HG03460 (cell line): ENCODE measurements at regions not wholly inside any gene's neighbourhood (a gene's known extent, or its start where the extent isn't known, plus 50 kb on each side); places are given as distances from the start of the nearest gene placed in this dataset.

Experiments used
- ATAC-seq: cut with Tn5 transposase; IDR thresholded peaks from one replicate; pipeline ENCODE4 v1.9.1; 2021; ENCODE audit not compliant: unreplicated experiment

- ATAC-seq = no peak
Observed at GRCh38 chr9:85430659-85431338, 311.0 kb downstream of the AGTPBP1 start.

DNA sequence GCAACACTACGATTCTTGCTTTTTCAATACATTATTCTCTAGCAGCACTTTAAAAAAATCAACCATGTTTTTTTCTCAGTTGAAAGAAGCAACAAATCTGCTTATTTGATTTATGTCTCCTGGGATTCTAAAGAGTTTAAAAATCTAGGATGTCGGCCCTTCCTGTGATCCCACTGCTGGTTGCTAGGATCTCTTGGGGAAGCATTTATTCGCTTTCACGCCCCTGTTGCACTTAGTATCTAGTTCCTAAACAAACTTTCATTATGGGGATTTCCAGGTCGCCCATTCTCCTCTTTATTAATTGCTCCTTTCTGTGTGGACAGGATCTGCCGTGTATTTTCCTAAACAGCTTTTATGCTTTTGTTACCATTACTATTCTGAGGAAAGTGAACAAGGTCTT lies 313.5 kb downstream of the AGTPBP1 start:
- ATAC-seq = no peak

DNA sequence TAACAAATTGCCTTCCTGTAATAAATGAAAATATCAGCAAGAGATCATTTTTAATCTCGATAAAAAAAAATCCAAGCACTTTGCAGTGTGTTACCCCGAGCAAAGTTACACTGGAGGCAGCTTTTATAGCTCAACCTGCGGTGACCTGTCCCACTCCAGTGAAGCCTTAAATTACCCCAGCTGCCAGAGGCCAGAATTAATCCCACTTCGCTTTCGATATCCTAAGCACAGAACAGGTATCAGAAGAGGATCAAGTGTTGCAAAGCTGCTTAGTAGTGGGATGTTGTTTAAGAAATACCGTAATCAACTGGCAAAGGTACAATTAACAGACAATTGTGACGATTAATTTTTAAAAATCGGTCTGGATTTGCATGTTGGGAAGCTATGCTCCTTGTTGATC lies 314.0 kb downstream of the AGTPBP1 start:
- ATAC-seq = no peak

- ATAC-seq = no peak
Observed at GRCh38 chr9:85425153-85425611, 316.6 kb downstream of the AGTPBP1 start.

- no peak for ATAC-seq
Observed at GRCh38 chr9:85423422-85423821, 318.3 kb downstream of the AGTPBP1 start.

DNA sequence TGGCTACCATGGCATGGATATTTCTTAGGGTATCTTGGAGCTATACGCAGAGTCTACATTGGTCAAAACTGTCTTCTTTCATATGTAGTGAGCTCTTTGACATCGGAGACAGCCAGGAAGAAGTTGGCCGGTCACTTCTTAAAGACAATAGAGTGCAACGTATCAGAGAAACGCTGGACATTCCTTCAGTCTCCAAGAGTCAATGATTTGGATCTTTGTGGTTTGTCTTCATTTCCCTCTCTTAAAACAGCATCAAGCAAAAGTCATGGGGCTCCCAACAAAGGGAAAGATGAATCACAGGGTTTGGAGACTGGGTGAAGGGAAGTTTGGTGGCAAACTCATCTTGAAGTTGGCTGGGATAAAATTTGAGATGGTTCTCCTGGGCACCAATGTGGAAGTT lies 320.1 kb downstream of the AGTPBP1 start:
- no peak for ATAC-seq

DNA sequence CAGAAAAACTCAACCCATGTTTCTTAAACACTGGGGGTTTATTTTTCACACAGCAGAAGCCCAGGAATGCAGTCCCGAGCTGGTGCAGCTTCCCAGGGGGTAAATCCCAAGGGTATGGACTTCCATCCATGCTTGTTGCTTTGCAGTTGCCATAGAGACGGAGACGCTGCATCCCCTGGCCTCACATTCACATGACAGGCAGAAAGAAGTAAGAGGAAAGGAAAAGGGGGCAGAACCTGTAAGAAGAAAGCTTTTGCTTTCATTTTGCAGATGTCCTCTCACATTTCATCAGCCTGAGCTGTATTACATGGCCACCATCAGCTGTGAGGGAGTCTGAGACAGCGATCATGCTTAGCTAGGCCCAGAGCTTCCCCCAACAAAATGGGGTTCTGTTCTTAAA lies 321.0 kb downstream of the AGTPBP1 start:
- no peak for ATAC-seq

DNA sequence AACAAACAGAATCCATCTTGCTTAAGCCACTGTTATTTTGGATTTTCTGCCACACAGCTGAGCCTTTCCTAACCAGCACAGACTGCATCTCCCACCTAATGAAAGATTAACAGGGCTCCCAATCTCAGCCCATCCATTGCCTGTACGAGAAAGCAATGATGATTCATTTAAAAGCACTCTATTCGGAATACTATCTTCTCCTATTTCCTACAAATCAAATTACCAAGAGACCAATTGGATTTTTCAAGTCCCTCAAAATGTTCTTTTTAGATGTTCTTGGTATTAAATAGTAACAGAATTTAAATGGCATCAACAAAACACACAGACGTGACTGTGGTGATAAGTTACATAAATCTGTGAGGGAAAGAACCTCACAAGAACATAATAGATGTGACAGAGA lies 324.1 kb downstream of the AGTPBP1 start:
- ATAC-seq = no peak

- no peak for ATAC-seq
Observed at GRCh38 chr9:85416715-85417114, 325.0 kb downstream of the AGTPBP1 start.

- no peak for ATAC-seq
Observed at GRCh38 chr9:85414390-85414789, 327.4 kb downstream of the AGTPBP1 start.

GRCh38 chr9:85408494-85408893 lies 333.3 kb downstream of the AGTPBP1 start:
- no peak for ATAC-seq

- no peak for ATAC-seq
Observed at GRCh38 chr9:85405566-85405950, 336.2 kb downstream of the AGTPBP1 start.

- no peak for ATAC-seq
Observed at GRCh38 chr9:85404911-85405565, 336.7 kb downstream of the AGTPBP1 start.

- ATAC-seq = no peak
Observed at GRCh38 chr9:85402551-85402950, 339.2 kb downstream of the AGTPBP1 start.

DNA sequence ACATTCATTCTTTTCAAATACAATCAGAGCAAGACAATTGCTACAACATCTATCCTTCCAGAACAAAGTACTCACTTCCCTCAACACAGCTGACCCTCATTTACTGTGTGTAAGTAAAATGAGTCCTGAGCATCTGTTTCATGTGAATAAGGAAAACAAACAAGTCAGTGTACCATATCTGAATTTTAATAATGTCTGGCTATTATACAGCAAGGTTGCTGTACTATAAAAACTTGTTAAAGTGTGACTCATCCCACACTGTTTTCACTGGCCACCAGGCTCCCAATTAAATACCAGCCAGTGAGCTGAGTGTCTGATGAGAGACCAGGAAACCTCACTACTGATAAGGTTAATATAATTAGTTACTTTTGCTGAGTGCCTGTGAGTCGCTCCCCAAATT lies 339.8 kb downstream of the AGTPBP1 start:
- ATAC-seq = no peak

- no peak for ATAC-seq
Observed at GRCh38 chr9:85397005-85397404, 344.7 kb downstream of the AGTPBP1 start.

GRCh38 chr9:85392260-85392659 lies 349.5 kb downstream of the AGTPBP1 start:
- no peak for ATAC-seq

DNA sequence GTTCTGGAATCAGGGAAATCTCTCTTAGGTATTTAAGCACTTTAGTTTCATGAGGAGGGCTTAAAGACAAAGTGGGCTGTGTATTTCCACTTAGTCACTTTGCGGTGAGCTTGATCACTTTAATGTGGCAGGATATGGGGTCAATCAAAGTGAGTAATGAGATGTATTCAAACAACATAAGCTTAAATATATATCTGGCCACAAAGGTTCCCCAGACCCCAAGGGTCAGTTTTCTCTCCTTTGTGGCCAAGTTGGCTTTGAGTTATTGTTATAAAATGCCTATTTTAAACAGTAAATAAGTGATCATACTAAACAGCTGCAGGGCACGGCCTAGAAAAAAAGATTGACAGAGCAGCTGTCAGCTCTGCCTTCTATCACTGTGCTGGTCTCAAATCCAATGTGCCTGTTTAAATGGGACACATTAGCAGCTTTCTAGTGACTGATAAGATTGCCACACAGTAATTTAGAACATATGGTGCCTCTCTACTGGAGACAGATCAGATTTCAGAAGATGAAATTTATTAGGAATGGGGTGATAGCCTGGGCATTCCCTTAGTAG lies 363.9 kb downstream of the AGTPBP1 start:
- ATAC-seq = no peak

DNA sequence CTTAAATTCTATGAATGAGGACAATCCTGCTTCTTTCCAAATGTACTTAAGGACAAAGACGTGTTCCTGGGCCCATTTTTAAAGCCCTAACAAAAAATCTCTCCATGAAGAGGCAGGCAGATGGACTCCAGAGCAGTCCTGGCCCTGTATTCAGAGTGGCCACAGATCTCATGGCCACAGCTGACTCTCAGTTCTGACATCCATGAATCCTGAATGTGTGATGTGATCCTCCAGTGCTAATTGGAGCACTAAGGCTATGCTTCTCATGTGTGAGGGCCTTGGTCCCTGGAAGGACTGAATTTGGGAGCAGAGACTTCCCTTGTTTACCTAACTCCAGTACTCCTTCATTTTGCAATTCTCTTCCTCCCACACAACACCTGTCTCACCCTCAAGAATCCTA lies 373.0 kb downstream of the AGTPBP1 start:
- ATAC-seq = no peak

DNA sequence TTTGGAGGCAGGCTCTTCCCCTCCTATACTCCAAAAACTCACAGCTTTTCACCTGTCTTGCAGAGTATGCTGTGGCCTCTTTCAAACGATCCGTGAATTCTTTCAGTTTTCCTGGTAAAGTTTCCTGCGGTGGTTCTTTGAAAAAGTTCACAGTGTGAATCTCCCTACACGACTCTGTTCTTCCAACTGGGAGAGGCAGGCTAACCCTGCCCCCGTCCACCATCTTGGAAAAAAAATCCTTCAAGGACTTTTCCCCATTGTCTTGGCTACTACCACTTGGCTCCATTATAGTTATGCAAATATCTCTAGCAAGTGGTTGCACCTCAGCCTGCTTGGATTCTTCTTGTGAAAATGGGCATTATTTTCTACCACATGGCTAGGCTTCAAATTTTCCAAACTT lies 382.6 kb downstream of the AGTPBP1 start:
- no peak for ATAC-seq

DNA sequence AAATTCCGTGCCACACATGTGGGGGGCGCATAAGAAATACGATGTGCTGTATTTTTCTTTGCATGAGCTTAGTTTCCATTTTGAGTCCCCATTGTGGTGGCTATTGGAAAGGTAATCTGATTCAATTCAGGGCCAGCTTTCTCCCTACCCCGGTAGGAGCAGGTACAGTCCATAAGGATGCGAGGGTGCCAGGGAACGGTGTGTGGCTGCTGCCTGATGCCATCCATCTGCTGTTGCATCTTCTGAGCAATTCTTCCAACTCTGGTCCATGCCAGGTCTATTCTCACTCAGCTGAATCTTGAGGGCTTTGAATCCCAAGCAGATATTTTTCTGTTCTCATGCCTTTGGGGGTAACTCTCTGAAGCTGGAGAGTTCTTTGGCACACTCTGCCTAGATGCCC lies 392.7 kb downstream of the AGTPBP1 start:
- ATAC-seq = no peak

DNA sequence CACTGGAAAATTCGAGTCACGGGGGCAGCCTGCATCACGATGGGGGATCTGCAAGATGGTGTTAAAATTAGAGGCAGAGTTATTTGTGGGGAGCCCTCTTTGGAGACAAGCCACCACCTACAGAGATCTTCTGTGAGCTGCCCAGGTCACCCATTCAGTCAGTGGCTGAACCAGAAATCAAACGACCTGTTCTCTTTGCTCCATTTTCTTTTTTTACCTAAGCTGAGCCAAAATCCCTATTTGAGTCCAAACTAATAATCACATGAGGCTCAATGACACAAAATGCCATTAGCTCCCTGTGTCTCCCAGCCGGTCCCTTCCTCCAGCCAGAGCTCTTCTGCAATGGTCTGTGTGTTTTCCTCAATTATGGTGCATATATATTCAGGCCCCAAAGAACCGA lies 394.2 kb downstream of the AGTPBP1 start:
- no peak for ATAC-seq

DNA sequence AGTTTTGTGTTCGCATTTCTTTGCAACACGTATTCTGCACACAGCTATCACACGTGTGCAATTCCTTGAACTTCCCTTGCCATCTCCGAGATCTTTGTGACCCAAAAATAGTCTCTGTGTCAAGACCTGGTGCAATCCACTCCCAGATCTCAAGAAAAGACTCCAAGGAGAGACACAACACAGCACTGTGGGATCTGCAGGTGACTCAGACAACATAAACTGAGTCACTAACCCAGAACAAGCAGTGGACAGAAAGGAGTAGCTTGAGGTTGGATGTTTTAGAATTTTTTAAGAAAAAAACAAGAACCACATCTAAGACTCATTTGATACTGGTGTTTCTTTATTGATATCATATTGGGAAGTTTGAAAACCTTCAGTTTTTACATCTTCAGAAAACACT lies 396.9 kb downstream of the AGTPBP1 start:
- no peak for ATAC-seq
